Activated T-cell treated with anti-CD3 and anti-CD28 coated beads for 24 hours (primary cell): ENCODE measurements at regions not wholly inside any gene's neighbourhood (a gene's known extent, or its start where the extent isn't known, plus 50 kb on each side); places are given as distances from the start of the nearest gene placed in this dataset.

ENCODE experiments used
- DNase-seq: peaks from one replicate; pipeline ENCODE4 v3.0.0-alpha.2; 2020; ENCODE audit warnings: low read depth

GRCh38 chr12:20268121-20268732 is 100.1 kb upstream of the PDE3A start:
- DNase-seq: no peak

DNA sequence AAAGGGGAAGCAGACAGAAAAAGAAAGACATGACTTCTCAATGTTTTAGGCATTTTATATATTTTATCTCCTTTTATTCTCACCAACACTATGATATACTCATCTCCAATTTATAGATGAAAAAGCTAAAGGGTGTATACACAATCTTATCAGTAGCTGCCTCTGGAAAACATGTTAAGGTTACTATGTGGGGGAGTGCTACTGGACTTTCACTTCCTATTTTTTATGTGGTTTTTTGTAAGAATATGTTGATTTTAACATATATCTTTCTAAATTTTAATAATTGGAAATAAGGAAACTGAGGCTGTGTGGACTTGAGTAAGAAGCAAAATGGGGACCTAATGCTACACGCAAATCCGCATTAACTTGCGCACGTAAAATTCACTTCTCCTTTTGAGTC is 99.6 kb upstream of the PDE3A start:
- no peak for DNase-seq

DNA sequence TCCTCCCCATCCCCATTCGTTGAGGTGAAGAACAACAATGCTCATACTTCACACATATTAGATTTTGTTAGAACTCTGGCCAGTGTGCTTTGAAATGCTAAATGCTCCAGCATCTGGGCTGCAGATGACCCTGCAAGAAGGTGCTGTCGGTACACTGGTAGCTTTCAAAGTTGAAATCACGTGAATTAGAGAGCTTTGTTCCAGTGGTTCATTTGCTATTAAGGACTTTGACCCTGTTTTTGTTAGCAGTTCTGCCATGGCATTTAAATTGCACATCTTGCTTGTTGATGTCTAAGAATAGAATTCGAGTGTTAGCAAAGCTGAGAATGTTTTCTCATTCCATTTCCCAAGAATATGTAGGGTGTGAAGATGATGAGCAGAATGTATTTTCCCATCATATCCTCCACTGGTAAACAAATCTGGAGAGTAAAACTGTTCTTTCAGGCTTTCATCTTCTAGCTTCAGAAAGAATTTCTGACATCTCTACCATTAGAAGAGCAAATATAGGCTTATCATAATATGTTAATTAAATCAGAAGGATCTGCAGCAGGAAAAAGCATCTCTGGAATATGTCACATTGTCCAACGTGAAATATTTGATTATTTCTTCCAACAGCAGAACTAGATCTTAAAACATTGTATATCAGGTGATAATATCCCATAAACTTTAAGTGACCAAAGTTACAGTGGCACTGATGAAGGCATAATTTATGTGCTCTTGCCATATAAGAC is 98.8 kb upstream of the PDE3A start:
- no peak for DNase-seq

DNA sequence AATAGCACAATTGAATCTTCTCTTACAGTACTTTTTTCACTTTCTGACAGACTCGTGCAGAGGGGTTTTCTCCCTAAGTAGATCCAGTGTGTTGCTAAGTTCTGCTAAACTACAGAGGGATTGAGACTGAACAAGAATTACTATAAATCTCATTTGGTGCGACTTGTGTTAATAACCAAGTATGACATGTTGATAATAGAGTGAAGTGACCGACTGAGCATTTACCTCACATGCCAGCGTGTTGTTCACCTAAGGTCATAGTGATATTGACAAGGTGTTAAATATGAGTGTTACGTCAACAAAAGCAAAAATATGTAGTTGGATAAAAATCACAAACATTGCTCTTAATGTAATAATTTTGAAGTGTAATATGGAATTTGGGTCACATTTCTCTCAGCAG is 97.8 kb upstream of the PDE3A start:
- no peak for DNase-seq

DNA sequence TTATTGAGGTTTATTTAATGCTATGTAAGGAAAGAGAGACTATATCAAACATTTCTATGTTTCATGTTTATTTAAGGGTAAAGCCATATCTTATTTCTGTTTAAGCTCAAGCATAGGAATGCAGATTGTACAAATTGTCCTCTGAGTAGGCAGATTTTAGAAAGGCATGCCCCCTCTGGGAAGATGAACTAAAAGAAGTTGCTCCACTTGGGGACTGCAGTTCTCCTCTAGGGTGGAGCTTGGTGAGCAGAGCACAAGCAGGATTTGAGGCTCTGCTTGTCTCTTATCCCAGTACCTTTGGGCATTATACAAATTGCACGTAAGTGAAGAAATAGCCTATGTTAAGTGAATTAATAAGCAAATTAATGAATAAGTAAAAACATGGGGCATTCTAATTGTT is 96.2 kb upstream of the PDE3A start:
- DNase-seq: no peak

DNA sequence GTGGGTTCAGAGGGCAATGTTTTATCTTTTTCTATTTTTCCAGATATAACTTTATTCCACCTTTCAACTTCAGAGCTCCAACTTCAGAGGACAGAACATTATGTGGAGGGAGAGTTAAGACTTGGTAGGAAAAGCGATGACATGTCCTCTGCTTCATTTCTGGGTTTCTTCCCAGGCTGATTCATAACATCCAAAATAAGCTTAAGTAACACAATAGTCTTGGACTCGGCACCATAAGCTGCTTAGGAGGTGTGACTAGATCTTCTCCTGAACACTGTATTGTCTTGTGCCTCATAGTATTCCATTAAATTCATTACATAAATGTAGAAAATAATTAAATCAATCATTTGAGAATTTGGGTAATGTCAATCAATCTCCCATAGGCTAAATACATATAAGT is 95.5 kb upstream of the PDE3A start:
- DNase-seq: no peak

GRCh38 chr12:20274008-20274407 is 94.3 kb upstream of the PDE3A start:
- DNase-seq: no peak

DNA sequence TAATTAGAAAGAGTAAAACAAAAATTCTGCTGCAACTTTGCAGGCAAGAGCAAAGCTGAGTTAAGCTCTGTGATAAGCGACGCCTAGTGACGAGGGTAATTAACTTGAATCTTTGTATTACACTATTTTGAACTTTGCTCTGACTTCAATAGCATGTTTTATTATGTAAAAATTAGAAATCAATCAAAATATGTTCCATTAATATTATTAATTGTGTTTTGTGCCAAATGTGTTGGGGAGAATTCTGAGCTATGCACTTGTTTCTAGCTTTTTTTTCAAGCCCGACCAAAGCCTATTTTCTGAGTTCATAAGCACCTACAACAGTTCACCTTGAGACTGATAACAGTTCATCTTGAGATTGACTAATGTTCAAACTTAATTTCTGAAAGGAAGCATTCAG is 90.1 kb upstream of the PDE3A start:
- no peak for DNase-seq

- no peak for DNase-seq
Observed at GRCh38 chr12:20280515-20280914, 87.8 kb upstream of the PDE3A start.

DNA sequence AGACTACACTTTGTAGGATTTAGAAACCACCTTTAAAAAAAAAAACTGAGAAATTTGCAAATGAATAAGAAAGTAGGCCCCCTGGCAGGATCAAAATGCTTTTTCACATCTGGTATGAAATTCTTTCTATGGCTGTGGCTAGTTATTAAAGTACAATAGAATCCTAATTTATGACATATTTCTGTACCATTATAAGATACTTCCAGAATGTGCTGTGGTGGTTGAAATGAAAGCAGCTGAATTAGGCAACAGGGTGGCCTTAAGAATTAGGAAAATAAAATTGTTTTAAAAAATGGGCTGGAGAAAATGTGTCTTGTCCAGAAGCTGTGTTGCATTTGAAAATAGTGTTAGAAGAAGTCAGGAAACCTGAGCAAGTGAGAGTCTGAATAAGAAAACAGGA is 85.9 kb upstream of the PDE3A start:
- DNase-seq: no peak

DNA sequence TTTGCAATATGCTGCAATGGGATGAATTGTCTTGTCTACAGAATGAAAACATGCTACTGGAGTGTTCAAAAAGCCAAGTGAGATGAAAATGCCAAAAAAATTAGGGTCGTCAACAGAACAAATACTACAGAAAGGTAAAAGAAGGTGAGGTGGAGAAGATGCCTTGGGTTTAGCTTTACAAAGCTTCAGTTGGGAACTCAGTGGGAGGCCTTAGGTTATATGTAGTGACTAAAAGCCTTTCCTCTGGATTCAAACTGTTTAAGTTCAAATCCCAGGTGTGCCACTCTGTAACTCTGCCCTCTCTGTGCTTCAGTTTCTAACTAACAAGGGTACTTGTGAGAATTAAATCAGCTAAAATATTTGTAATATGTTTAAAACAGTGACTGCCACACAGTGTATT is 84.9 kb upstream of the PDE3A start:
- no peak for DNase-seq

DNA sequence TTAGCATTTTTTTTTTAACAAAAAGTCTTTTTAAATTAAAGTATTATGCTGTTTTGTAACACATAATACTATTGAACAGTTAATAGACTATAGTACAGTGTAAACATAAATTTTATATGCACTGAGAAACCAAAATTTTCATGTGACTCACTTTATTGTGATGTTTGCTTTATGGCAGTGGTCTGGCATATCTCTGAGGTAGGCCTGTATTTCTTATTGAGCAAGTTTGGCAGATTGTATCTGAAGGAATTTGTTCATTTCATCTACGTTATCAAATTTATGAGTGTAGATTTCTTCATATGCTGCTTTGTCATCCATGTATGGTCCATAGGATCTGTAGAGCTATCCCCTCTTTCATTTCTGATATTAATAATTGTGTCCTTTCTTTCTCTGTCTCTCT is 78.8 kb upstream of the PDE3A start:
- DNase-seq: no peak

DNA sequence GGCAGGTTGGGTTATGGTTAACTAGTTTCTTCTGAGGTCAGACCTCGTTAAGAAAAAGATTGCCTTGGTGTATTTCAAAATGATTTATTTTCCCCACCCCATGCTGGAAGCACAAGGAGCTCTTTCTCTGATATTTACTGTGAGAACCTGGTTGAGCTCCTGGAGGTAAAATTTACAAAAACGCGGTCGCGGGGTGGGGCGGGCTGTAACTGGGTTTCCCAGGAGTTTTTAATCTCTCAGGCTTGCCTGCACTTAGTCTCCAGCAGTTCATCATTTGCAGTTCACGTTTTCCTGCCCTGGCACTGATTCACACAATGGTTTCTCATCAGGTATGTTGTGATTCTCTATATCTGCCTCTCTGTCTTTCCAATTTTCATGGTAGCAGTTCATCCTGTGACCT is 67.9 kb upstream of the PDE3A start:
- no peak for DNase-seq

DNA sequence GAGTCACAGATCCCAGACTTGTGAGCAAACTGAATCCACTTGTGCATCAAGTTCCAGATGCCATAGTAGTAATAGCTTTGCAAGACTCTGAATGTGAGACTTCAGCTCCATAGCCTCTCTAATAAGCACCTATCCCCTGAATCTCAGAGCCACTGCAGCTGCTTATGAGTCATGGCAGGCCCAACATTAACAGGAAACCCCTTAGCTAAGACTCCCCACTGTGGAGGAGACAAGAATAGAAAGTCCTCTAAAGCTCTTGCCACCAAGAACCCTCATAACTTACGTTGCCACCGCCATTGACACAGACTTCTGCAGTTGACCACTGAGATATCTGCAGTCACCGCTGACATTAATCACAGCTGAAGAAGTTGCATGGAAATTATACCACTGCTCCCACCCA is 62.9 kb upstream of the PDE3A start:
- DNase-seq: no peak

DNA sequence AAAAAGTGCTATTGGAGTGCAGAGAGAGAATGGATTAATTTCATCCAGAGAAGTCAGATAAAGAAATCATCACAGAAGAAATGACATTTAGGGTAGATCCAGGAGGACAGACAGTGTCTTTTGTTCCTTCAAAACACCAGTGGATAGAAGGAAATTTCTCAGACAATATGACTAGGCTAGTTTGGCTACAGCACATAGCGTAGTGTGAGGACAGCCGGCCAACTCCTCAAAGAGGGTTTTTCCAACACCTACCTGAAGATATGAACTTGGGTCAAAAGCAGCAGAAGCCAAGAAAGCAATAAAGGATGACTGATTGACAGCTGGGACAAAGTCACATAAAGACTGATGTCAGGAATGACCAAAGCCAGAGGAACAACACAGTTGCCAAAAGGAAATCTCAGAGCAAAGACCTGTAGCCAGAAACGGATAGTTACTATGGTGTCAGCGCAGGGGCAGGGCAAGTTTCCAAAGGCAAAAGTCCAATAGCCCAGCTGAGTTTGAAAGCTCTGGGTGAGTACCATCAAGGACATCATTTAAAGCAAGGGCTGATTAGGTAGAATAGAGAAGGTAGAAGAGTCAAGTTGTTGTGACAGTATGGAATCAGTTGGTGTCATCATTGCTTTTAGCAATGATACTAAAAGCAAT is 58.7 kb upstream of the PDE3A start:
- DNase-seq: no peak

DNA sequence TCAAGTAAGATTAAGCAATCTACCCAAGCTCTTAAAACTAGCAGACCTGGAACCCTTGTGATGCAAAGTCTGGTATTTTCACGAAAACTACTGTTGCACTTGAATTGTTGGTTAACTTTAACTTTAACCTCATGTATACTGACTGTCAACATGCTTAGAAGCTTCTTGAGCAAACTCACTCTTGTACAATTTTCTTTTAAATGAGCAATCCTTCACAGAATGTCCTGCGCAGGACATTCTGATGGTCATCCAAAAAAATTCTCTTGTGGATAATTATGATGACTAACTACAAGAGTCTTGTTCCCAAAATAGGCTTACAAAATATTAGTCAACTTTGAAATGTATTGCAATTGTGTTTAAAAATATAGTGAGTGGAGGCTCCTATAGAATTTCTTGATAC is 54.0 kb upstream of the PDE3A start:
- no peak for DNase-seq

DNA sequence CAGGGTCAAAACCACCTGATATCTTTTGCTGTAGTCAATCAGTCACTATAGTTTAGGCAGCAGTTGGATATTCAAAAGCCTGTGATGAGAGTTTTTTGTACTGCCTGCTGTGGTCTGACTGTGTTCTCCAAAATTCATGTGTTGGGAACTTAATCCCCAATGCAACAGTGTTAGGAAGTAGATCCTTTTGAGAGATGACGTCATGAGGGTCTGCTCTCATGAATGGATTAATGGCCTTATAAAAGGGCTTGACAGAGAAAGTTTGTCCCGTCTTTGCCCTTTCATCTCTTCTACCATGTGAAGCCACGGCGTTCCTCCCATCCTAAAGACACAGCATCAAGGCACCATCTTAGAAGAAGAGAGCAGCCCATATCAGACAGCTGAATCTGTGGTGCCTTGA is 50.8 kb upstream of the PDE3A start:
- no peak for DNase-seq
